ENCODE measurements at regions not wholly inside any gene's neighbourhood (a gene's known extent, or its start where the extent isn't known, plus 50 kb on each side); places are given as distances from the start of the nearest gene placed in this dataset.

GRCh38 chr16:64531401-64531800 lies 590.5 kb downstream of the CDH11 start:
- no peak overlapping the region for H3K4me3 ChIP-seq (ENCODE audit: low read depth, low read length)
- no peak for TF ChIP-seq CTCF (IDR thresholded peaks at IDR 0.05; ENCODE audit: borderline replicate concordance, insufficient read depth, low read depth, low read length)

- no peak overlapping the region for H3K4me3 ChIP-seq (ENCODE audit: low read depth, low read length)
- TF ChIP-seq CTCF (IDR thresholded peaks at IDR 0.05; ENCODE audit: borderline replicate concordance, insufficient read depth, low read depth, low read length) = no peak
These were observed 599.3 kb downstream of the CDH11 start for GRCh38 chr16:64522548-64522947.

GRCh38 chr16:64513871-64514270 lies 608.0 kb downstream of the CDH11 start:
- H3K4me3 ChIP-seq (ENCODE audit: low read depth, low read length) = no peak overlapping the region
- no peak for TF ChIP-seq CTCF (IDR thresholded peaks at IDR 0.05; ENCODE audit: borderline replicate concordance, insufficient read depth, low read depth, low read length)

GRCh38 chr16:64507240-64508024 lies 614.4 kb downstream of the CDH11 start:
- no peak overlapping the region for H3K4me3 ChIP-seq (ENCODE audit: low read depth, low read length)
- no peak for TF ChIP-seq CTCF (IDR thresholded peaks at IDR 0.05; ENCODE audit: borderline replicate concordance, insufficient read depth, low read depth, low read length)

GRCh38 chr16:64499211-64499610 lies 622.7 kb downstream of the CDH11 start:
- TF ChIP-seq CTCF (IDR thresholded peaks at IDR 0.05; ENCODE audit: borderline replicate concordance, insufficient read depth, low read depth, low read length) = no peak
- H3K4me3 ChIP-seq (ENCODE audit: low read depth, low read length) = no peak overlapping the region

GRCh38 chr16:64498363-64498762 lies 623.5 kb downstream of the CDH11 start:
- H3K4me3 ChIP-seq (ENCODE audit: low read depth, low read length) = no peak overlapping the region
- no peak for TF ChIP-seq CTCF (IDR thresholded peaks at IDR 0.05; ENCODE audit: borderline replicate concordance, insufficient read depth, low read depth, low read length)

- TF ChIP-seq CTCF (IDR thresholded peaks at IDR 0.05; ENCODE audit: borderline replicate concordance, insufficient read depth, low read depth, low read length) = no peak
- no peak overlapping the region for H3K4me3 ChIP-seq (ENCODE audit: low read depth, low read length)
These were observed 628.2 kb downstream of the CDH11 start for GRCh38 chr16:64493709-64494108.

Data from GM12875 (cell line).